Calu3 (cell line): ENCODE measurements at regions not wholly inside any gene's neighbourhood (a gene's known extent, or its start where the extent isn't known, plus 50 kb on each side); places are given as distances from the start of the nearest gene placed in this dataset.
"Not testable (repeated sequence)": the region's sequence is repeated elsewhere in the genome, so short reads cannot be mapped to it uniquely, and the experiment has no call there.

ENCODE experiments used
- BruUV-seq: library from RNA; stranded (reverse); fragments of 400-500 nt; replicated peaks from 2 replicates; lab custom pipeline; 2021; lab: Mats Ljungman, UMichigan
- CTCF ChIA-PET: fragments of 300-600 bp; sonication (Branson Sonifier 250); formaldehyde crosslinking; loops from one replicate; lab custom pipeline; 2022; ENCODE audit warnings: antibody characterized with exemption; lab: Charles Lee
- DNase-seq: peaks from one replicate; pipeline ENCODE4 v3.0.0; 2022
- H3K27ac Mint-ChIP-seq: one replicate; pipeline ENCODE4 v1.8.0; 2022; ENCODE audit warnings: mixed read lengths; ENCODE audit not compliant: unreplicated experiment
- H3K27me3 Mint-ChIP-seq: one replicate; pipeline ENCODE4 v1.8.0; 2022; ENCODE audit warnings: mixed read lengths; ENCODE audit not compliant: unreplicated experiment
- H3K36me3 Mint-ChIP-seq: one replicate; pipeline ENCODE4 v1.8.0; 2022; ENCODE audit warnings: mild to moderate bottlenecking, moderate library complexity, mixed read lengths; ENCODE audit not compliant: insufficient read depth, unreplicated experiment
- H3K4me1 Mint-ChIP-seq: one replicate; pipeline ENCODE4 v1.8.0; 2022; ENCODE audit warnings: mild to moderate bottlenecking, low read depth, mixed read lengths; ENCODE audit not compliant: unreplicated experiment
- H3K4me3 Mint-ChIP-seq: one replicate; pipeline ENCODE4 v1.8.0; 2022; ENCODE audit warnings: mild to moderate bottlenecking, low read depth, moderate library complexity, mixed read lengths; ENCODE audit not compliant: unreplicated experiment
- H3K9me3 Mint-ChIP-seq: one replicate; pipeline ENCODE4 v1.8.0; 2022; ENCODE audit warnings: low read depth, mixed read lengths; ENCODE audit not compliant: unreplicated experiment
- CTCF ChIP-seq: fragments of 200-600 bp; IDR thresholded peaks from one replicate; pipeline ENCODE4 v1.8.0; 2022; ENCODE audit warnings: antibody characterized with exemption; ENCODE audit not compliant: unreplicated experiment
- intact Hi-C: fragments of 100-400 bp; cut with micrococcal nuclease; formaldehyde crosslinking; loops from one replicate; pipeline ENCODE4 v1.10.0; 2022; ENCODE audit not compliant: unreplicated experiment

DNA sequence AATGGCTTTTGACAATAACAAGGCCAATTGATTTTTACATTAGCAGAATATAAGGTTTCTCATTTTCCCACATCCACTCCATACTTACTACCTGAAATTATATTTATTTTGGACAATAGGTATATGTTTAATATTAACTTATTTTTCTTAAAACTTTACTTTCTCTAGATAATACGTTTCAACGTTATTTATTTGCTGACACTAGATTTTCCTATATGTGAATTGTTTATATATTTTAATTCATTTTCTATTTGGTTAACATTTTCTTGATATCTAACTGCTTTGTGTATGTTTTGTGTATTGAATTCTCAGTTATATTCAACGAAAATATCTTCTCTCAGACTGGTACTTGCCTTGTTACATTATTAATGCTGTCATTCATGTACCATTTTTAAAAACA is 199.9 kb upstream of the TMEFF2 start:
- Mint-ChIP-seq H3K36me3 (no peaks in the 10 kb centered on the region), H3K9me3 (no peaks in the 10 kb centered on the region), H3K4me3 (no peak overlapping the region), H3K4me1 (no peaks in the 10 kb centered on the region), H3K27ac (no peak overlapping the region), H3K27me3 (no peaks in the 10 kb centered on the region)
- DNase-seq, result no peak
- CTCF ChIA-PET, result no interaction called here
- BruUV-seq, result no TSS peak
- intact Hi-C loops, result no loop called here
- TF ChIP-seq CTCF, result no peak

GRCh38 chr2:192391041-192391440 is 196.3 kb upstream of the TMEFF2 start:
- Mint-ChIP-seq H3K27ac (no peak overlapping the region), H3K36me3 (no peaks in the 10 kb centered on the region), H3K9me3 (peaks cover 2% of the 10 kb centered on the region), H3K27me3 (no peaks in the 10 kb centered on the region), H3K4me1 (no peaks in the 10 kb centered on the region), H3K4me3 (no peak overlapping the region)
- CTCF ChIA-PET, result no interaction called here
- no peak for TF ChIP-seq CTCF
- DNase-seq, result no peak
- intact Hi-C loops, result no loop called here
- no TSS peak for BruUV-seq

- Mint-ChIP-seq H3K36me3 (no peaks in the 10 kb centered on the region), H3K27me3 (no peaks in the 10 kb centered on the region), H3K4me1 (no peaks in the 10 kb centered on the region), H3K27ac (no peak overlapping the region), H3K4me3 (no peak overlapping the region), H3K9me3 (peaks cover 4% of the 10 kb centered on the region)
- CTCF ChIA-PET, result no interaction called here
- TF ChIP-seq CTCF, result no peak
- no peak for DNase-seq
- intact Hi-C loops, result no loop called here
- no TSS peak for BruUV-seq
These were observed 195.7 kb upstream of the TMEFF2 start for GRCh38 chr2:192390401-192390800.

DNA sequence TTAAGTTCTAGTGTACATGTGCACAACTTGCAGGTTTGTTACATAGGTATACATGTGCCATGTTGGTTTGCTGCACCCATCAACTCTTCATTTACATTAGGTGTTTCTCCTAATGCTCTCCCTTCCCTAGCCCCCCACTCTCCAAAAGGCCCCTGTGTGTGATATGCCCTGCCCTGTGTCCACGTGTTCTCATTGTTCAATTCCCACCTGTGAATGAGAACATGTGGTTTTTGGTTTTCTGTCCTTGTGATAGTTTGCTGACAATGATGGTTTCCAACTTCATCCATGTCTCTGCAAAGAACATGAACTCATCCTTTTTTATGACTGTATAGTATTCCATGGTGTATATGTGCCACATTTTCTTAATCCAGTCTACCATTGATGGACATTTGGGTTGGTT is 189.5 kb upstream of the TMEFF2 start:
- intact Hi-C loops, H3K4me3 Mint-ChIP-seq, H3K27me3 Mint-ChIP-seq, H3K4me1 Mint-ChIP-seq, H3K9me3 Mint-ChIP-seq, CTCF ChIA-PET, BruUV-seq, H3K27ac Mint-ChIP-seq, H3K36me3 Mint-ChIP-seq, DNase-seq: not testable (repeated sequence)

DNA sequence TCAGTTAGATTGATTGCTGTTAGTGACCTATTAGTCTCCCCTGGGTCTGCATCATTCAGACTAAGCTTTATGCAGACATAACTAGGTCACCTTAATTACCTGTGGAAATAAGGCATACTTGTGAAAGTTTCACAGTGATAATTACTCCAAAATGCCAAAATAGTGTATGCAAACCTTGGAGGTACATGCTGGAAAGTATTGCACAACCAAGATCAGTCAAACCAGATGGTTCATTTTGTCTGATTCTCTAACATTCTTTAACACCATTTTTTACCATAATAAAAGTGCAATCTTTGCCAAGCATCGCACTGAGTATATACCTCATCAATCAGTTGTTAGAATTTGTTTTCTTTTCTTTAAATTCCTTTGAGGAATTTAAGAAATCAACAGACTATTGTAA is 186.3 kb upstream of the TMEFF2 start:
- no peak for DNase-seq
- Mint-ChIP-seq H3K27ac (no peak overlapping the region), H3K27me3 (no peaks in the 10 kb centered on the region), H3K36me3 (no peaks in the 10 kb centered on the region), H3K9me3 (peaks cover 2% of the 10 kb centered on the region), H3K4me1 (no peaks in the 10 kb centered on the region), H3K4me3 (no peak overlapping the region)
- intact Hi-C loops, result no loop called here
- CTCF ChIA-PET, result no interaction called here
- no TSS peak for BruUV-seq
- TF ChIP-seq CTCF, result no peak
